Central memory CD8-positive, alpha-beta T cell (primary cell): ENCODE measurements at regions not wholly inside any gene's neighbourhood (a gene's known extent, or its start where the extent isn't known, plus 50 kb on each side); places are given as distances from the start of the nearest gene placed in this dataset.

ENCODE experiments used
- ATAC-seq: fragments of 150-1000 bp; cut with Tn5 transposase; replicated peaks from 2 replicates; pipeline ENCODE4 v1.10.0; 2022; ENCODE audit warnings: mild to moderate bottlenecking, moderate FRiP score, moderate number of reproducible peaks; ENCODE audit not compliant: poor library complexity, severe bottlenecking; ENCODE audit errors: extremely low read depth
- DNase-seq, 2 donors: peaks; one replicate each; pipeline ENCODE4 v3.0.0; 2021; ENCODE audit warnings: low spot score in 2 of 2
- H3K27ac Mint-ChIP-seq: one replicate; pipeline ENCODE4 v1.8.0; 2022; ENCODE audit warnings: low read depth, mild to moderate bottlenecking, moderate library complexity, mixed read lengths
- H3K27me3 Mint-ChIP-seq: one replicate; pipeline ENCODE4 v1.8.0; 2022; ENCODE audit warnings: mixed read lengths
- H3K36me3 Mint-ChIP-seq: one replicate; pipeline ENCODE4 v1.8.0; 2022; ENCODE audit warnings: mild to moderate bottlenecking, moderate library complexity, mixed read lengths; ENCODE audit not compliant: insufficient read depth
- H3K4me1 Mint-ChIP-seq: one replicate; pipeline ENCODE4 v1.8.0; 2022; ENCODE audit warnings: mixed read lengths
- H3K4me3 Mint-ChIP-seq: one replicate; pipeline ENCODE4 v1.8.0; 2022; ENCODE audit warnings: mild to moderate bottlenecking, moderate library complexity, mixed read lengths
- H3K9me3 Mint-ChIP-seq: one replicate; pipeline ENCODE4 v1.8.0; 2022; ENCODE audit warnings: mixed read lengths

DNA sequence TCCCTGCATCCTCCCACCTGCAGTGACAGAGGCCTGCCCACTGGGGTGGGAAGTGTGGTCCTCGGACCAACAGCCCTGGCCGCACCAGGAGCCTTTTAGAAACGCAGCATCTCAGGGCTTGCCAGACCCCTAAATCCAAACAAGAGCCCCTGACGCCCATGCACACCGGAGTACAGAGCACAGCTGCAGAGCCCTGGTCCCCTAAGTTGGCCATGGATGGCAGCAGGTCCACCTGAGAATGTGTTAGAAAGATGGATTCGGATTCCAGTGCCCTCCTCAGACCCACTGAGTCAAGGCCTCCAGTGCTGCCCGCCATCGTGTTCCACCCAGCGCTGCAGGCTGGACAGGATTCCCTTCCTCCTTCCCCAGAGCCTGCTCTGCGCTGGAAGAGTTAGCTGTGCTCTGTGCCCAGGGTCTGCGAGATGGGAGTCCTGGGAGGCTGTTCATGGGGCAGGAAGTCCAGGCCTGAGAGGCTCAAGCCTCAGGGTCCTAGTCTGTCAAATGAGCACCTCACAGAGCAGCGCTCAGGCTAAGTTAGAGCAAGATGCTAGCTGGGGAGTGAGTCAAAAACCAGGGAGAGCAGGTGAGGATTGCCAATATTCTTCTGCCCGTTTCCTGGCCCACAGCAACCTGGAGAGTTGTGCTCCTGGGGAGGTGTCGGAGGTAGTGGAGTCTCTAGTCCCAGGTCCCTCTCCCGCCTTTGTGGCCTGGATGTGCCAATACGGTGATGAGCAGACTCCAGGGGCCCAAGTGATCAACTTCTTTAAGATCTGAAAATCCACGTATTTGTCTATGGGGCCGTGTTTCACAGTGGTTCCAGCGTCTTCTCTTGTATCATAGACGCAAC is 95.9 kb upstream of the GPR26 start:
- Mint-ChIP-seq H3K4me3 (no peak overlapping the region), H3K27ac (no peak overlapping the region), H3K27me3 (peaks cover 78% of the 10 kb centered on the region), H3K4me1 (no peaks in the 10 kb centered on the region), H3K36me3 (no peaks in the 10 kb centered on the region), H3K9me3 (no peaks in the 10 kb centered on the region)
- ATAC-seq (no peak), DNase-seq (no peak)

DNA sequence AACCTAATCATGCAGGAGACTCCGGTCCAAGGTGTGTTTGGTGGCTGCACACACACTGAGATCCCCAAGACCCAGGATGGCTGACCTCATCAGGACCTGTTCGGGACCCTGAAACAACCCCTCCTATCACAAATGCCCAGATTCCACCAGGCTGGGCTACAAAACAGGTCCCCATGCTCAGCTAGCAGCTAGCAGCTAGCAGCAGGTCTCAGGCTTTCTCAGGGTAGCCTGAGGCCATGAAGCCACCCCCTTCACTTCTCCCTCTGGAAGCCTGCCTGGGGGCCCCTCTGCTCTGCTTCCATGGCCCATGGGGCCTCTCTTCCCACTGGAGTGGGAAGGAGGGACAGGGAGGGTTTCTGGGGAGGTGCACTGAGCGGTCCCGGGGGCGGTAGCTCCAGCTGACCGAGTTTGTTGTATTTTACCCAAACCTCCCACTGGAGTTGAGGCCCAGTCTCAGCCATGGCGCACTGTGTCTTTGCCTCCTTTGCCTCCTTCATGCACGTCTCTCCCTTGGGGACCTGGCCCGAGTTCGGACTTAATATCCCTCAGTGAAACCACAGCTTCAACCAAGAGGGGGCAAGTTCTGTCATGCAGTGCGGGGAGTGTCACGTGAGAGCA is 95.1 kb upstream of the GPR26 start:
- no peaks in the 10 kb centered on the region for H3K4me1 Mint-ChIP-seq
- H3K4me3 Mint-ChIP-seq: no peak overlapping the region
- no peaks in the 10 kb centered on the region for H3K9me3 Mint-ChIP-seq
- no peak overlapping the region for H3K27ac Mint-ChIP-seq
- H3K36me3 Mint-ChIP-seq: no peaks in the 10 kb centered on the region
- H3K27me3 Mint-ChIP-seq: peaks cover 78% of the 10 kb centered on the region
- ATAC-seq (no peak), DNase-seq (no peak)

DNA sequence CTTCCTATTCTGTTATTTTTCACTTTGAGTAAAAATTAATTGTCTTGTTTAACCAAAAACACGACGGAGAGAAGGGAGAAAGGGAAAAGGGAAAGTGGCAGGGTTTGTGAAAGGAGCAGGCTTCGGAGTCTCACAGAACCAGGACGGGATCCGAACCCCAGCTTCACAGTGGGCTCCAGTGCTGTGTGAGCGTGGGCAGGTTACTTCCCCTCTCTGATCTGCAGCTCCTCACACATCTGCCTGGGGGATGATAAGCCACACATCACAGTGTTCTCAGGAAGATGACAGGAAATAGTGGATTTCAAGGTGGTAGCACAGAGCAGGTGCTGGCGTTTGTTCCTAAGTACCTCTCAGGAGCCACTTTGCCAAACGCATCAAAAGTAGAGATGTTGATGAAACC is 94.2 kb upstream of the GPR26 start:
- ATAC-seq: no peak
- Mint-ChIP-seq H3K4me1 (no peaks in the 10 kb centered on the region), H3K4me3 (no peak overlapping the region), H3K9me3 (no peaks in the 10 kb centered on the region), H3K27me3 (peaks cover 85% of the 10 kb centered on the region), H3K36me3 (no peaks in the 10 kb centered on the region), H3K27ac (no peak overlapping the region)
- no peak for DNase-seq

DNA sequence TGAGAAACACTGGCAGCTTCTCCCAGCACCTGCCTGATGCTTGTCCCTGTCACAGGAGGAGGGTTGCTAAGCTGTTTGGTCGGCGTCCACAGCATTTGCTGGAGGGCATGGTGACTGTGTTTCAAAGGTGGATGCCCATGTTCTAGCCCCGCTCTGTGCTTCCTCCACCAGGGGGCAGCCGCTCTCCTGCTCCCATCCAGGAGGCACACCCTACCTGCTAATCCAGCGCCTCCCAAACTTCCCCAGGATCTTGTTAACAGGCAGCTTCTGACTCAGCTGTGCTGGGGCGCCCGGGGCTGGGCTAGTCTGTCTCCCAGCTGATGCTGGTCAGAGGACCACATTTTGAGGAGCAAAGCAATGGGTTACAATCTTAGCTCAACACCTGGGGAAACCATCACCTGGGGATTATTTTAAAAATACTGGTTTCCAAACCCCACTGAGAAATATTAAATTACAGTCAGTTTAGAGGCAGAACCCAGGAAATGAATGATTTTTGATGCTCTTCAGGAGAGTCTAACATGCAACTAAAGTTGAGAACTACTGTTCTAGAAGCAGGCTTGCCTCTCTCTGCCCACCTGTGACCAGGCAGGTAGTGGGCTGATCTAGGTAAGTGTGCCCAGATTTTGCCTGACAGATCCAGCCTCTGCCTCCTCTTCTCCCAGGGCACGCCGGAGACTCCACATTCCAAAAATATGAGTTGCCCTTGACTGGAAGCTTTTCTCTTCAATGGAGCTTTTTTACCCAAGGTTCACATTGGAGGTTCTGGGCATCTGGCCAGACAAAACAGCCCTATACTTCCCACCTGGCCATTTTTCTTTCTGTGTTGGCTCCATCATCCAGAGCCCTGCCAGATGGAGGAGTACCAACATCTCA is 92.7 kb upstream of the GPR26 start:
- DNase-seq: no peak
- H3K27ac Mint-ChIP-seq: no peak overlapping the region
- no peak overlapping the region for H3K4me3 Mint-ChIP-seq
- no peaks in the 10 kb centered on the region for H3K36me3 Mint-ChIP-seq
- no peak for ATAC-seq
- H3K27me3 Mint-ChIP-seq: peaks cover 84% of the 10 kb centered on the region
- H3K9me3 Mint-ChIP-seq: no peaks in the 10 kb centered on the region
- H3K4me1 Mint-ChIP-seq: no peaks in the 10 kb centered on the region

DNA sequence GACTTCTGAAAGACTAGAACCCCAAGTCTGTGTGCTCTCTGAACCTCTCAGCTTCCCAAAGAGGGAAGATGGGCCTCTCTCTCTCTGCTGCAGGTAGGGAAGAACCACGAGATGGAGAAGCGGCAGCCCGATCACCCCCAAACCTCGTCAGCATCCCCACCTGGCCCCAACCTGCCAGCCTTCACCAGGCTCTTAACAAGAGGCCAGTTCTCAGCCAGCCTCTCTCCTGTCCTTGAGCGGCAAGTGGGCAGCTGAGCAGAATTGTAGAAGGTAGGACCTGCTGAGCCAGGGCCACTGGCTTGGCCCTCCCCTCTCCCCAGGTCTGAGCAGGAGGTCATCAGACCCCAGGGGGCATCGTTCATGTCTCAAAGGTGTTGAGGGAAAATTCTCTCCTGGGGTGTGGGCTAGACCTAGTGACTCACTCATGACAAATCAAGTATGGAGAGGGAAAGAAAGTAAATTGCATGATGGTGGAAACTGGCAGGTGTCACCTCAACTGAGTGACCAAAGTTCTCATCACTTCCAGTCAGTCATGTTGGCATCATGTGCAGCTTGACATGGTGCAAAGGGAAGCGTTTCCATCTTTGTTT is 92.0 kb upstream of the GPR26 start:
- Mint-ChIP-seq H3K36me3 (no peaks in the 10 kb centered on the region), H3K27me3 (peaks cover 83% of the 10 kb centered on the region), H3K27ac (no peak overlapping the region), H3K9me3 (no peaks in the 10 kb centered on the region), H3K4me1 (no peaks in the 10 kb centered on the region), H3K4me3 (no peak overlapping the region)
- no peak for DNase-seq
- ATAC-seq: no peak

DNA sequence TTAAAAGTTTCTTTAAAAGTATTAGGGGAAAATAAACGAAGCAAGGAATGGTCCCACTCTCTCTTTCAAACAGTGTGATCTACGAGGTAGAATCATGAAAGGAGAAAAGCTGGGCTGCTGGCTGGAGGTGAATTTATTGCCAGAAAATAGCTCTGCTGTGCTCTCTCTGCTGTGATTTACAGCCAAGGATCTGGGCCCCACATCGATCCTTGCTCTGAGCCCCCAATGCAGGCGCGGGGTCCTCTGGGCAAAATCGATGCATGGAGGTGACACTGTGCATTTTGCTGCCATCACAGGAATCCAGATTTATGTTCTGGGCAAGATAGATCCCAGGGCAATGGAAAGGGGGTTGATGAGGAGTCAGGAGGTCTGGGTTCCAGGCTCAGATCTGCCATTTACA is 91.0 kb upstream of the GPR26 start:
- Mint-ChIP-seq H3K4me1 (no peaks in the 10 kb centered on the region), H3K27me3 (peaks cover 77% of the 10 kb centered on the region), H3K36me3 (no peaks in the 10 kb centered on the region), H3K4me3 (no peak overlapping the region), H3K9me3 (no peaks in the 10 kb centered on the region), H3K27ac (no peak overlapping the region)
- ATAC-seq (no peak), DNase-seq (no peak)

DNA sequence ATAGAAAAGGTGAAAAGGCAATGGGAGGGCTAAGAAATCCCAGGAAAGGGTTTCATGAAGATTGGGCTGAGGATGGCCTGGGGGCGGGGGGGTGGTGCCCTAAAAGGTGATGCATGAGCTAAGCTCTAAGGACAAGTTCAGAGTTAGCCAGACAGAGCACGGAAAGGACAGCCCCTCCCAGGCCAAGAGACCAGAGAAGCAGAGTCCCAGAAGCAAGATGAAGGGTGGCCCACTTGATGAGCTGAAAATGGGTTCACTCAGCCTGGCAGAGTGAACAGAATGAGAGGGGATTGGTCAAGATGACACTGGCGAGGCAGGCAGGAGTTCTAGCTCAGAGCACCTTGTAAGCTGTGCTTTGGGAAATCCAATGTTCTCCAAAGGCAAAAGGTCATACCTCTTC is 89.4 kb upstream of the GPR26 start:
- no peak overlapping the region for H3K27ac Mint-ChIP-seq
- no peaks in the 10 kb centered on the region for H3K4me1 Mint-ChIP-seq
- H3K36me3 Mint-ChIP-seq: no peaks in the 10 kb centered on the region
- ATAC-seq: no peak
- H3K4me3 Mint-ChIP-seq: no peak overlapping the region
- H3K27me3 Mint-ChIP-seq: peaks cover 78% of the 10 kb centered on the region
- no peaks in the 10 kb centered on the region for H3K9me3 Mint-ChIP-seq
- no peak for DNase-seq

DNA sequence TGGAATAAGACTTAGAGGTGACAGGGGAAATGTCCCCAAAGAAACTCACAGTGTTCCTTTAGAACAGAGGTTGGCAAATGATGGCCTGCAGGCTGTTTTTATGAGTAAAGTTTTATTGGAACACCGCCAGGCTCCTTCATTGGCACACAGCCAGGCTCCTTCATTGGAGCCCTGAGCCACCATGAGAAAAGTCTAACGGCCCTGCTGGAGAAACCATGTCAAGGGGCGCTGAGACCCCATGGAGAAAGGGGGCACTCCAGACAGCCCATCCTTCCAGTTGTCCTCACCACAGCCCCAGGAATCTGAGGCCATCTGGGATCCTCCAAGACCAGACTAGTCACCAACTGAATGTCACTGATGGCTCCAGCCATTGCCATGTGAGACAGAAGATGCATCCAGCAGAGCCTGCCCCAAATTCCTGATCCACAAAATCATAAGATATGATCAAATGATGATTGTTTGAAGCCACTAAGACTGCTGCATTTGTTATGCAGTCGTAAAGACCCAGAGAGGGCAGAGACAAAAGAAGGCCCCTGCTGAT is 88.2 kb upstream of the GPR26 start:
- Mint-ChIP-seq H3K27me3 (peaks cover 79% of the 10 kb centered on the region), H3K9me3 (no peaks in the 10 kb centered on the region), H3K4me1 (no peaks in the 10 kb centered on the region), H3K36me3 (no peaks in the 10 kb centered on the region), H3K4me3 (no peak overlapping the region), H3K27ac (no peak overlapping the region)
- ATAC-seq (no peak), DNase-seq (no peak)

DNA sequence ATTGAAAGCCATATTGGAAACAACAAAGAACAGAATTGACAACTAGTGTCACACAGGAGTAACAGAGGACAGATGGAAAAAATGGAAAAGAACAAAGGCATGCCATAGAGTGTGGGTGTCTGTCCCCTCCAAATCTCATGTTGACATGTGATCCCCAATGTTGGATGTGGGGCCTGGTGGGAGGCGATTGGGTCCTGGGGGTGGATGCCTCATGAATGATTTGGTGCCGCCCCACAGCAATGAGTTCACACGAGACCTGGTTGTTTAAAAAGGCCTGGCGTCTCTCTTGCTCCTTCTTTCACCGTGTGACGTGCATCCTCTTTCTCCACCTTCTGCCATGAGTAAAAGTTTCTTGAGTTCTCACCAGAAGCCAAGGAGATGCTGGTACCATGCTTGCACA is 87.4 kb upstream of the GPR26 start:
- no peaks in the 10 kb centered on the region for H3K4me1 Mint-ChIP-seq
- no peaks in the 10 kb centered on the region for H3K36me3 Mint-ChIP-seq
- no peak overlapping the region for H3K4me3 Mint-ChIP-seq
- H3K27ac Mint-ChIP-seq: no peak overlapping the region
- H3K9me3 Mint-ChIP-seq: no peaks in the 10 kb centered on the region
- no peak for ATAC-seq
- no peak for DNase-seq
- H3K27me3 Mint-ChIP-seq: peaks cover 81% of the 10 kb centered on the region

DNA sequence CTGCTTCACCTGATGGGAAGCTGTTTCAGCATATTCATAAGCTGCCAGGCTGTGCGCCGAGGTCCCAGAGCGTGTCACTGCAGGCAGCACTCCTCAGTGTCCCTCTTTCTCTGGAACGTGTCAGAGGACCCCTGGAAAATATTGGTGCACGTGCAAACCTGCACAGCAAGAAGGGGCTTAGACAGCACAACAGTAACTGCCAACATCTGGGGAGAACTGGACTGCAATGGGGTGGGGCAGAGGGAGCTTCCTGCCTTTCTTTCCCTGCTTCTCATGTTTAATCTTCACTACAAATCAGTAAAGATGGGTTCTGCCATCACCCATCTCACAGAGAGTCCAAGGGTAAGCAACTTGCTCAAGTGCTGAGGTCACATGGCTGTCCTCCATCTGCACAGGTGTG is 86.5 kb upstream of the GPR26 start:
- H3K36me3 Mint-ChIP-seq: no peaks in the 10 kb centered on the region
- H3K4me3 Mint-ChIP-seq: no peak overlapping the region
- no peaks in the 10 kb centered on the region for H3K4me1 Mint-ChIP-seq
- H3K27me3 Mint-ChIP-seq: peaks cover 78% of the 10 kb centered on the region
- ATAC-seq (no peak), DNase-seq (no peak)
- no peak overlapping the region for H3K27ac Mint-ChIP-seq
- H3K9me3 Mint-ChIP-seq: no peaks in the 10 kb centered on the region

DNA sequence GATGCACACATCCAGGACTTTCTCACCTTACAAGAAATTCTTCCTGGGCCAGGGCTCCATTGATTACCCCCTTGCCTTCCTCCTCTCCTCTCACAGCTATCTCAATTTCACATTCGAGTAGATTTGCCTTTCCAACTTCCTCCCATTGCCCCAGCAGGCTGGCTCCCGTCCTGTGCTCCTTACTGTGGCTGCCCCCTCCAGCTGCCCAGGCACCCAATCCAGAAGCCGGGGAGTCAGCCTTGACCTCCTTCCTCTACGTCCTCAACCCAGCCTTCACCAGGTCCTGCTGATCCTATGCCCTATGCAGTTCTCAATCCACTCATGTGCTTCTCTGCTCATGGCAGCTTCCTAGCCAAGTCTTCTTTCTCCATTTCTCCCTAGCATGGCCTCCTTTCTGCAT is 85.7 kb upstream of the GPR26 start:
- Mint-ChIP-seq H3K9me3 (no peaks in the 10 kb centered on the region), H3K27me3 (peaks cover 79% of the 10 kb centered on the region), H3K4me3 (no peak overlapping the region)

DNA sequence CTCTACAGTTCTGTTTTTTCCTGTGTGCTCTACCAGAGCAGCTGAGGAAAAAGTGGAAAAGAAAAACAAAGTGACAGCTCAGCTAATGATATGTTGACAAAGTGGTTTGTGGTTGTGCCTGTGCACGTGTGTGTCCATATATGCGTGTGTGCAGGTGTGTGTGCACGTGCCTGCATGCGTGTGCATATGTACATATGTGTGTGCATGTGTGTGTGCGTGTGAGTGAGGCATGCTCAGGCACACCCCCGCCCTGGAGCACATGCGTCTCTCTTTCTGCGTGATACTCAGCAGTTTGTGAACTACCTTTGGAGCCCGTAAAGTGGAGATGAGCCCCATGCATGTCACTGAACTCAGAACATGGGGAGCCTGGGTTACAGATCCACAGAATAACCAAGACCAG is 84.5 kb upstream of the GPR26 start:
- no peak overlapping the region for H3K27ac Mint-ChIP-seq

More for the DNA sequence above, 85.7 kb upstream of the GPR26 start:
- DNase-seq (no peak), ATAC-seq (no peak)
- Mint-ChIP-seq H3K27ac (no peak overlapping the region), H3K4me1 (no peaks in the 10 kb centered on the region), H3K36me3 (no peaks in the 10 kb centered on the region)

More for the DNA sequence above, 84.5 kb upstream of the GPR26 start:
- ATAC-seq (no peak), DNase-seq (no peak)
- no peak overlapping the region for H3K4me3 Mint-ChIP-seq
- H3K36me3 Mint-ChIP-seq: no peaks in the 10 kb centered on the region
- H3K27me3 Mint-ChIP-seq: peaks cover 77% of the 10 kb centered on the region
- H3K9me3 Mint-ChIP-seq: no peaks in the 10 kb centered on the region
- H3K4me1 Mint-ChIP-seq: no peaks in the 10 kb centered on the region
